H1 (cell line): ENCODE measurements at regions not wholly inside any gene's neighbourhood (a gene's known extent, or its start where the extent isn't known, plus 50 kb on each side); places are given as distances from the start of the nearest gene placed in this dataset.

ENCODE experiments used
- BACH1 ChIP-seq: IDR thresholded peaks from 2 replicates; pipeline ENCODE4 v1.6.1; 2012; ENCODE audit warnings: low read length, improper control_type of control experiment
- CBX8 ChIP-seq: fragments of 300-800, 300-1000 bp; sonication (generic); IDR thresholded peaks from 2 replicates; pipeline ENCODE4 v1.7.1; 2016; ENCODE audit warnings: low read depth, low read length, borderline replicate concordance
- CHD7 ChIP-seq: fragments of 300-600 bp; sonication (generic); IDR thresholded peaks from 2 replicates; pipeline ENCODE4 v1.7.1; 2012; ENCODE audit warnings: low read length, moderate library complexity, mild to moderate bottlenecking, inconsistent platforms; ENCODE audit not compliant: insufficient replicate concordance
- EGR1 ChIP-seq: IDR thresholded peaks from 2 replicates; pipeline ENCODE4 v1.6.1; 2011; ENCODE audit warnings: low read depth, low read length, borderline replicate concordance
- EZH2 ChIP-seq: fragments of 200-600 bp; sonication (generic); IDR thresholded peaks from 2 replicates; pipeline ENCODE4 v1.7.1; 2012; ENCODE audit warnings: low read depth, mild to moderate bottlenecking, moderate library complexity, low read length, inconsistent platforms; ENCODE audit not compliant: severe bottlenecking
- HDAC2 ChIP-seq, 2 experiments: fragments of 300-600 bp in 1 of 2; sonication (generic) in 1 of 2; IDR thresholded peaks; 2 replicates each; pipeline ENCODE4 v1.6.1; 2011 to 2012; ENCODE audit warnings: low read depth in 2 of 2, low read length in 2 of 2, mild to moderate bottlenecking in 2 of 2, moderate library complexity in 2 of 2, borderline replicate concordance in 1 of 2, inconsistent platforms in 1 of 2
- SIN3A ChIP-seq, 2 experiments: IDR thresholded peaks in 1 of 2; conservative IDR thresholded peaks in 1 of 2; 2 replicates each; pipeline ENCODE4 v1.6.1; 2011 to 2012; ENCODE audit warnings: low read length in 2 of 2, improper control_type of control experiment in 1 of 2, low read depth in 1 of 2, mild to moderate bottlenecking in 1 of 2
- SIRT6 ChIP-seq: IDR thresholded peaks from one replicate; pipeline ENCODE4 v1.7.1; 2012; ENCODE audit warnings: low read length, inconsistent platforms
- SP1 ChIP-seq: IDR thresholded peaks from 2 replicates; pipeline ENCODE4 v1.6.1; 2011; ENCODE audit warnings: low read depth, low read length
- SUZ12 ChIP-seq: fragments of 200-600 bp; sonication (generic); IDR thresholded peaks from 2 replicates; pipeline ENCODE4 v1.6.1; 2012; ENCODE audit warnings: mild to moderate bottlenecking, inconsistent platforms, low read length, moderate library complexity, mixed read lengths
- TEAD4 ChIP-seq: IDR thresholded peaks from 2 replicates; pipeline ENCODE4 v1.6.1; 2012; ENCODE audit warnings: low read depth, low read length, inconsistent platforms, mixed read lengths

- no peak for TF ChIP-seq CHD7
- no peak for TF ChIP-seq CBX8
- TF ChIP-seq HDAC2 (IDR thresholded peaks at IDR 0.05; ENCODE audit: borderline replicate concordance in 1 of 2, low read depth in 2 of 2, low read length in 2 of 2): no peak
- TF ChIP-seq SUZ12: no peak
- TF ChIP-seq SIN3A (conservative IDR thresholded peaks at IDR 0.05 in 1 of 2, IDR thresholded peaks at IDR 0.05 in 1 of 2; ENCODE audit: low read depth in 1 of 2, low read length in 2 of 2): no peak
- TF ChIP-seq EZH2: no peak
- TF ChIP-seq SIRT6: no peak
- no peak for TF ChIP-seq SP1
- no peak for TF ChIP-seq BACH1
- TF ChIP-seq EGR1: no peak
- no peak for TF ChIP-seq TEAD4
These were observed 134.7 kb upstream of the GALNT5 start (continued) for GRCh38 chr2:157122776-157123175.
